VCaP (cell line): ENCODE measurements at regions not wholly inside any gene's neighbourhood (a gene's known extent, or its start where the extent isn't known, plus 50 kb on each side); places are given as distances from the start of the nearest gene placed in this dataset.

ENCODE experiments used
- H3K27ac ChIP-seq: fragments of 450-650 bp; 2 replicates; pipeline ENCODE4 v1.5.1; 2017
- CTCF ChIP-seq: fragments of 450-650 bp; conservative IDR thresholded peaks from 2 replicates; pipeline ENCODE4 v1.5.1; 2017; ENCODE audit warnings: mild to moderate bottlenecking, moderate library complexity

GRCh38 chr1:218845589-218845988, 328.1 kb upstream of the LYPLAL1 start:
- TF ChIP-seq CTCF, result no peak
- no peak overlapping the region for H3K27ac ChIP-seq

- no peak for TF ChIP-seq CTCF
- H3K27ac ChIP-seq, result no peak overlapping the region
Measured at GRCh38 chr1:218846181-218846580, 327.5 kb upstream of the LYPLAL1 start.

DNA sequence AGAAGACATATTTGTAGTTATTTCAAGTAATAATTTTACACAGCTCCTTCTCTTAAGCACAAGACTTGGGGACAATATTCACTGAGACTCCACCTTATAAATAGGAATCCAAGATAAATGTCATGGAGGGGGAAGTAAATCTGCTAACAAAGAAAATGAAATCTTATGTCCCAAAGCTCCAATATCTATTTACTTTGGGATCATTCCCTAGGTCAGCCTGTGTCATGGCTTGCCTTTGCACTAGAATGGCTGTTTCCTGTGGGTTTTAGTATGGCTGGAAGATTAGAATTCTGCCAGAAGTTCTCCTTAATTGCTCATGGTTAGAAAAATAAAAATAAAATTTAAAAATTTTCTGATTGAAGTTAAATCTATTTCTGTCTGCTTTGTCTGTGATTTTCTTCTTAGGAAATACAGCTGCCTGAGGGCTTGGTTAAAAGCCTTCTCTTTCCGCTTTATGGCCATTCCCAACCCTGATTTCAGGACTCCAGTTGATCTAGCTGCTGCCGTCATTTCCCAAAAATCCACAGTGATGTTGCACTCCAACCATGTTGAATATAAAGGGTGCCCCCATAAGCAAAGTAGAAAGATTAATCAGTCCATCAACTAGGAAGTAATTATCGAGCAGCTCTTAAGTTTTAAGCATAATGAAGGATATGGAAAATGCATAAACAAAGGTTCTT, 326.4 kb upstream of the LYPLAL1 start:
- no peak for TF ChIP-seq CTCF
- no peak overlapping the region for H3K27ac ChIP-seq

DNA sequence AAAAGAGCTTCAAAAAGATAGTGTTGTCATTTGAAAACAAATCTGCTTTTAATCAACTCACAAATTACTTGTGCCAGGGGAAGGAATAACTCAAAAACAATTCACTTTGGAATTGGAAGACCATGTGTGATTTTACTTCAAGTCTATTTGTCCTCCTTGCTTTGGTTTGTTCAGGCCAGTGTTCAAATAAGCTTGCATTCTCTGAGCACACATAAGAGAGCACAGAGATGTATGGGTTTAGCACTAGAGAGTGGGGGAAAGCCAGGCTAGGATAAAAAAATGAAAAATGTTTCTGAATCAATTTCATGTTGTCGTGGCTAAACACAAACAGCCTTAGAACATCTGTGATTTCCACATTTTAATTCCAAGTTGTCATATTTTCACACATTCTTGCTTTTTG, 325.7 kb upstream of the LYPLAL1 start:
- H3K27ac ChIP-seq, result no peak overlapping the region
- TF ChIP-seq CTCF, result no peak

DNA sequence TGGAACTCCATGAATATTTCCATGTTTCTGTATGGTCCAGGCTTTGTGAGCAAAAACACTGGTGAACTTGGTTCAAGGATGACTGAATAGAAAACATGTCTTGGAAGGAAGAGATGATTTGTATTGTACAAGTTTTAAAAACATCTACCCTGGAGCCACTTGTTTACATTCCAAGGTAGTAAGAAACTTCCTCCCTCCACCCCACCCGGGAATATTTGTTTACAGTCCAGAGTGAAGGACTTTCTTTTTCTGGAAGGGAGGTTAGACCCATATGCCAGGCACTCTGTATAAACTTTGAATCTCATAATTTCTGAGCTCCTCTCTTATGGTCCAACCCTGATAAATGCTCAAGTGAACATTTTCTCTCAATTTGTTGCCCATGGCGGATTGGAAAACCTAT, 323.3 kb upstream of the LYPLAL1 start:
- H3K27ac ChIP-seq, result no peak overlapping the region
- no peak for TF ChIP-seq CTCF

- no peak overlapping the region for H3K27ac ChIP-seq
- TF ChIP-seq CTCF, result no peak
Measured at GRCh38 chr1:218851586-218851985, 322.1 kb upstream of the LYPLAL1 start.

GRCh38 chr1:218852527-218852926, 321.2 kb upstream of the LYPLAL1 start:
- H3K27ac ChIP-seq, result no peak overlapping the region
- TF ChIP-seq CTCF, result no peak
